HG03175 (cell line): ENCODE measurements at regions not wholly inside any gene's neighbourhood (a gene's known extent, or its start where the extent isn't known, plus 50 kb on each side); places are given as distances from the start of the nearest gene placed in this dataset.

Source experiments
- ATAC-seq: cut with Tn5 transposase; IDR thresholded peaks from one replicate; pipeline ENCODE4 v1.9.1; 2021; ENCODE audit warnings: mild to moderate bottlenecking, moderate library complexity; ENCODE audit not compliant: unreplicated experiment

DNA sequence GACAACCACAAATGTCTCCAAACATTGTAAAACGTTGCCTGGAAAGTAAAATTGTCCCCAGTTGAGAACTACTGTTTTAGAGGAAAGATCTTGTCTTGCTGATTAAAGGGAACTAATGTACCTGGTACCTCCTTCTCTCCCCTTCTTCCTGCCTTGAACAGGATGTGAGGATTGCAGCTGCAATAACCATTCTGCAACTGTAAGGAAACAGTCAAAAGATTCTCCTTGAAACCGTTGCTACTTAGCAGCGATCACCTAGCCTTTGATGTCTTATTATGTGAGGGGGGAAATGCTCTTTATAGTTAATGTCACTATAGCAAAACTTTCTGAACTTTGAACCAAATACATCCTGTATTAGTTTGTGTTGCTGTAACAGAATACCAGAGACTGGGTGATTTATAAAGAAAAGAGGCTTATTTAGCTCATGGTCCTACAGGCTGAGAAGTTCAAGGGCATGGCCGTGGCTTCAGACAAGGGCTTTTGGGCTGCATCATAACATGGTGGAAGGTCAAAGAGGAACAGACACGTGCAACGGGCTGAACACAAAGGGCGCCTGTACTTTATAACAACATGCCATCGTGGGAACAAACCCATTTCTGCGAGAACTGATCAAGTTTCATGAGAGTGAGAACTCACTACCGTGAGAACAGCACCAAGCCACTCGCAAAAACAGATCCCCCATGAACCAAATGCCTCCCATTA lies 54.2 kb upstream of the PARD3 start:
- ATAC-seq, result no peak

DNA sequence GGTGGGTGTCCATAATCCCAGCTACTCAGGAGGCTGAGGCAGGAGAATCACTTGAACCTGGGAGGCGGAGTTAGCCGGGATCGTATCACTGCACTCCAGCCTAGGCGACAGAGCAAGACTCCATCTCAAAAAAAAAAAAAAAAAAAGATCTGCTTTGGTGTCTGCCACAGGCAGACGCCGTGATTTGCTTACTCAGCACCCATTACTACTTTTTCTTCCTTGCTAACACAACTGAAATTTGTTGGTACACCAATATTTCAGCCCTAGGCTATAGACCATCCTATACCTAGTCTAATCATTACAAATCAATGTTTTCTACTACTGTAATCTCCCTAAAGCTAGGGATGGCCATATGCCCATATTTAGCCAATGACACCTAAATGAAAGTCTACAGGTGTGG lies 53.5 kb upstream of the PARD3 start:
- ATAC-seq, result no peak

DNA sequence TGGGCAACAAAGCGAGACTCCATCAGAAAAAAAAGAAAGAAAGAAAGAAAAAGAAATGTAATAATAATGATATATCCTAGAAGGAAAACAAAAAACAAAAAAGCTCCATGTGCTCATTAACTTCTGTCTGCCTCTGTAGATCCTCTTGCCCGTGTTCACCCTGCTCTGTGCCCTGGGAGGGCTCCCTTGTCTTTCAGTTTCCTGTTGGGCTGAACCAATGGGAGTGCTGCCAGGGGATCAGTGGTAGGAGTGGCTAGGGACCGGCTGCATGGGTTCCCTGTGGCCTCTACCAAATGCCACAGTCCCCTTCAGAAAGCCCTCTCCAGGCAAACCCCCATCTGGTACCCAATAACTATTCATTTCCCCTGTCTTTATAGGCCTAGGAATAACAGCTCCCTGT lies 51.8 kb upstream of the PARD3 start:
- ATAC-seq, result no peak
